ENCODE measurements at regions not wholly inside any gene's neighbourhood (a gene's known extent, or its start where the extent isn't known, plus 50 kb on each side); places are given as distances from the start of the nearest gene placed in this dataset.

DNA sequence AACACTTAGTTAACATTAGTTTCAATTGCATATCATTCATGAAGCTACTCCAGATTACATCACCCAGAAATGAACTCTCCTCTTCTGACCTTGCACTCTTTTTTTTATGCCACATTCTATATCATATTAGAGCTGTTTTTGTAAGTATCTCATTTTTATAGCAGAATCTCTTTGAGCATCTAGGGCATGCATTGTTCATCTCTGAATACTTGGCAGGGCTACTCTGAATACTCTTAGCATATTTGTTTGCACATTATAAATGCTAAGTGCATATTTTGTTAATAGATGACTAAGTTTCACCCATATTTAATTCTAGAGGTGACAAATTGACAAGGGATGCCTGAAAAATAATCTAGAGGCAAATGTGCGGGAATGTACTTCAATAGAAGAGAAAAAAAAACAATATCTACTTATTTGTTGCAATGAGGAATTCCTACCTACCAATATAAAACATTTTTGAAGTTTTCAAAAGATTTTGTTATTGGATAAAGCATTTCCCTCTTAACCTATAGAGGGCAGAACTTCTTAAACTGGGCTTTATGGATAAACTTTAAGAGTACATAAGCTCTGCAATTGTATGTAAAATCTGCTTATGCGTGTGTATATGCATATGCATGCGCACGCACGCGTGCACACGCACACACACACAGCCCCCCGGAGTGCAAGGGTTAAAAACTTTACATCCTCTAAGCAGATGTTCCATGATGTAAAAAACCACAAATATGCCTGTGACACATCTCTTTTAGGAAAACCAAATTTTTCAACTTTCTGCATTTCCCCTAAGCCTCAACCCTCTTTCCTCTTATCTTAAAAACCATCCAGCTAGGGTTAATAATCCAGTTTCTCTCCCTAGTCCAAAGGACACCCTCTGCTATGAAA is 73.0 kb upstream of the OXGR1 start:
- Histone ChIP-seq H4K20me1 (replicated peaks; ENCODE audit: control insufficient read depth, extremely low read depth, insufficient read depth, low read length) (no peaks in the 10 kb centered on the region), H3K9me1 (replicated peaks; ENCODE audit: control insufficient read depth, extremely low read depth, insufficient read depth, low read length) (no peaks in the 10 kb centered on the region), H2AFZ (ENCODE audit: low read depth, low read length) (no peak overlapping the region), H3K9me3 (replicated peaks; ENCODE audit: control insufficient read depth, insufficient read depth, low read length) (no peaks in the 10 kb centered on the region), H3K27ac (ENCODE audit: insufficient read depth, low read depth, low read length) (no peak overlapping the region), H3K4me1 (ENCODE audit: control insufficient read depth, extremely low read depth, insufficient read depth, low read length) (no peaks in the 10 kb centered on the region), H3K27me3 (ENCODE audit: control insufficient read depth in 2 of 2, insufficient read depth in 2 of 2, low read length in 2 of 2) (peaks cover 13 to 16% of the 10 kb centered on the region in 2 experiments), H3K4me2 (ENCODE audit: insufficient read depth, low read length) (no peak overlapping the region), H3K79me2 (ENCODE audit: control insufficient read depth, insufficient read depth, low read length) (no peaks in the 10 kb centered on the region), H3K4me3 (replicated peaks in 1 of 3; ENCODE audit: insufficient read depth in 1 of 3, low read depth in 1 of 3, low read length in 3 of 3) (no peak overlapping the region), H3K36me3 (ENCODE audit: control insufficient read depth in 2 of 2, extremely low read depth in 1 of 2, insufficient read depth in 2 of 2, low read length in 2 of 2) (no peaks in the 10 kb centered on the region), H3K9ac (replicated peaks; ENCODE audit: extremely low read depth, insufficient read depth, low read length) (no peak overlapping the region)
- FAIRE-seq (no peak), DNase-seq (ENCODE audit: low read depth, low spot score) (no peak)
- dilution Hi-C loops (cut with MboI; ENCODE audit: extremely low pct_ligation_motif_present, low sequenced_read_pairs) = no loop called here
- intact Hi-C loops (cut with micrococcal nuclease) = no loop called here
- TF ChIP-seq JUN (IDR thresholded peaks at IDR 0.05; ENCODE audit: borderline replicate concordance, insufficient read depth, insufficient read length, low read depth) (no peak), EZH2 (IDR thresholded peaks at IDR 0.05; ENCODE audit: borderline replicate concordance, low read depth, low read length, severe bottlenecking) (no peak), POLR2A (IDR thresholded peaks at IDR 0.05; ENCODE audit: low read depth, low read length) (no peak), FOS (IDR thresholded peaks at IDR 0.05; ENCODE audit: borderline replicate concordance, insufficient read depth, low read length) (no peak), POLR2AphosphoS5 (IDR thresholded peaks at IDR 0.05; ENCODE audit: insufficient read depth, low read depth, low read length) (no peak), GATA2 (IDR thresholded peaks at IDR 0.05; ENCODE audit: insufficient read depth, insufficient read length, low read depth, low read length) (no peak), MYC (IDR thresholded peaks at IDR 0.05; ENCODE audit: low read depth, low read length) (no peak)
- TF ChIP-seq, protein P1, sequence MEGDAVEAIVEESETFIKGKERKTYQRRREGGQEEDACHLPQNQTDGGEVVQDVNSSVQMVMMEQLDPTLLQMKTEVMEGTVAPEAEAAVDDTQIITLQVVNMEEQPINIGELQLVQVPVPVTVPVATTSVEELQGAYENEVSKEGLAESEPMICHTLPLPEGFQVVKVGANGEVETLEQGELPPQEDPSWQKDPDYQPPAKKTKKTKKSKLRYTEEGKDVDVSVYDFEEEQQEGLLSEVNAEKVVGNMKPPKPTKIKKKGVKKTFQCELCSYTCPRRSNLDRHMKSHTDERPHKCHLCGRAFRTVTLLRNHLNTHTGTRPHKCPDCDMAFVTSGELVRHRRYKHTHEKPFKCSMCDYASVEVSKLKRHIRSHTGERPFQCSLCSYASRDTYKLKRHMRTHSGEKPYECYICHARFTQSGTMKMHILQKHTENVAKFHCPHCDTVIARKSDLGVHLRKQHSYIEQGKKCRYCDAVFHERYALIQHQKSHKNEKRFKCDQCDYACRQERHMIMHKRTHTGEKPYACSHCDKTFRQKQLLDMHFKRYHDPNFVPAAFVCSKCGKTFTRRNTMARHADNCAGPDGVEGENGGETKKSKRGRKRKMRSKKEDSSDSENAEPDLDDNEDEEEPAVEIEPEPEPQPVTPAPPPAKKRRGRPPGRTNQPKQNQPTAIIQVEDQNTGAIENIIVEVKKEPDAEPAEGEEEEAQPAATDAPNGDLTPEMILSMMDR (IDR thresholded peaks at IDR 0.05; ENCODE audit: extremely low read depth in 1 of 2, insufficient read depth in 1 of 2, low read depth in 1 of 2, low read length in 2 of 2) = no peak
- TF ChIP-seq, protein P2, sequence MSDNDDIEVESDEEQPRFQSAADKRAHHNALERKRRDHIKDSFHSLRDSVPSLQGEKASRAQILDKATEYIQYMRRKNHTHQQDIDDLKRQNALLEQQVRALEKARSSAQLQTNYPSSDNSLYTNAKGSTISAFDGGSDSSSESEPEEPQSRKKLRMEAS (IDR thresholded peaks at IDR 0.05; ENCODE audit: insufficient read depth, insufficient read length) = no peak
- CTCF ChIA-PET = interaction anchor here (0.9 to 2.3 kb wide), 6 partner anchors 10 to 292 kb away, joined by 3 to 9 read pairs (median 4); no protein-coding TSS in a partner anchor
- no TSS peak for BruUV-seq (replicated peaks)
- POLR2A ChIA-PET = no interaction called here

All from endothelial cell of umbilical vein (primary cell).